Forelimb muscle (tissue), 1 donor: ENCODE measurements at regions not wholly inside any gene's neighbourhood (a gene's known extent, or its start where the extent isn't known, plus 50 kb on each side); places are given as distances from the start of the nearest gene placed in this dataset.
"Not testable (repeated sequence)": the region's sequence is repeated elsewhere in the genome, so short reads cannot be mapped to it uniquely, and the experiment has no call there.

Source experiments
- DNase-seq: peaks from one replicate; pipeline ENCODE4 v3.0.0-alpha.2; 2013; ENCODE audit warnings: low read depth

GRCh38 chr9:78383130-78383529, 86.2 kb downstream of the PSAT1 start:
- no peak for DNase-seq

- no peak for DNase-seq
Measured at GRCh38 chr9:78386348-78386747, 89.4 kb downstream of the PSAT1 start.

DNA sequence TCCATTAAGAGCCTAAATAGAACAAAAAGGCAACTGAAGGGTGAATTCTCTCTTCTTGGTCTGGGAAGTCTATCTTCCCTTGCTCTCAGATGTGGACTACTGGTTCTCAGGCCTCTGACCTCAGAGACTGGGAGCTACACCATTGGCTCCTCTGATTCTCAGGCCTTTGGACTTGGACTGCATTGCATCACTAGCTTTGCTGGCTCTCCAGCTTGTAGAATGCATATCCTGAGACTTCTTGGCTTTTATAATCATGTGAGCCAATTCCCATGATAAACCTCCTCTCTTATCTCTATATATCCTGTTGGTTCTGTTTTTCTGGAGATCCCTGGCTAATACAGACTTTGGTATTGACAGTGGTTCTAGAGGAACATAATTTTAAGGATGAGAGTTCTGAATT, 89.8 kb downstream of the PSAT1 start:
- no peak for DNase-seq

GRCh38 chr9:78393340-78393739, 96.4 kb downstream of the PSAT1 start:
- DNase-seq: no peak

- no peak for DNase-seq
Measured at GRCh38 chr9:78393932-78394331, 97.0 kb downstream of the PSAT1 start.

GRCh38 chr9:78396087-78396486, 99.2 kb downstream of the PSAT1 start:
- no peak for DNase-seq

- DNase-seq: no peak
Measured at GRCh38 chr9:78397045-78397444, 100.1 kb downstream of the PSAT1 start.

DNA sequence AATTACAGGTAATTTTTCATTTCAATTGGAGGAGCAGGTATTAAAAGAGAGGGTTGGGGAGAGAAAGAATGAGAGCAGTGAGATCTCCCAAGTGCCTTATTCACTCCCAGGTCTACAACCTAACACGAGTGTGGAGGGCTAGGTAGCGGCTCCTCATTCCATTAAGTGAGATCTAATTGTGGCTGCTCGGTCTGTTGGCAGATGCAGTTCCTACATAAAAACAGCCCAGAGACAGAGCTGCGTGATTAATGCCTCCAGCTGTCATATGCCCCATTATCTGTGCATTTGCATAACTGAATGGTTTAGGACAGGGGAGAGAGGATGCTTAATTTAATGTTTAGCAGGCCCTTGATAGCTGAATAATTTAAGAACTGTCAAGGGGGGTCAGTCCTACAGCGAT, 100.5 kb downstream of the PSAT1 start:
- no peak for DNase-seq

DNA sequence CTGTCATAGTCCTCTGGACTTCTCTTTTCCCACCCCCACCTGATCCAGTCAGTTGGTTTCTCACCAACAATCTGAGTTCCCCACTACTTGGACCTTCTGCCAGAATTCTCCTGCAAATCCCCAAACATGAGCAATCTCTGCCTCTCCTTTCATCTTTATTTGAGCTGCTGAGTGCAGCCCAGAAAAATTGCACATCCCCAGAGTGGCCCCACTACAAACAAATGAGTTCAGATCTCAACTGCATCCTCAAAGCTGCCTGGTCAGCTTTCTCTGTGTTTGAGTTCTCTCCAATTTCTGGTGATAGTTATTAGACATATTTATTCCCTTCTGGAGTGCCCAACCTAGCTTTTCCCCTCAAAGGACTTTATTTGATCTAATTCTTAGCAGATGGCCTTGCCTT, 102.2 kb downstream of the PSAT1 start:
- DNase-seq: no peak

DNA sequence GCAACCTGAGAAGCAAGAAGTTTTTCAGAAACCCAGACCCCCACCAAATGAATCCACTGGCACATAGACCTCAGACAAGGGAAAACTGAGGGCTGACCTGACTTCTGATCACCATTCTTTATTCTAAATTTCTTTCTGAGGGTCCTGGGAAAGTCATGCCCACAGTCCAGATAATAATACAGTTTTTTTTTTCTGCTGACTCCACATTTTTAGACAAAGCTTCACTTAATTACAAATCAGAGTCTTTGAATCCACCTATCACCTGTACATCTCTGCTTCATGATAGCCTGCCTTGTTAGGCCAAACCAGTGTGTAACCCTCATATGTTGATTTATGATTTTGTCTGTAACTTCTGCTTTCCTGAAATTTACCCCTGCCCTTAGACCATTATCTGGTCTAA, 103.6 kb downstream of the PSAT1 start:
- no peak for DNase-seq

DNA sequence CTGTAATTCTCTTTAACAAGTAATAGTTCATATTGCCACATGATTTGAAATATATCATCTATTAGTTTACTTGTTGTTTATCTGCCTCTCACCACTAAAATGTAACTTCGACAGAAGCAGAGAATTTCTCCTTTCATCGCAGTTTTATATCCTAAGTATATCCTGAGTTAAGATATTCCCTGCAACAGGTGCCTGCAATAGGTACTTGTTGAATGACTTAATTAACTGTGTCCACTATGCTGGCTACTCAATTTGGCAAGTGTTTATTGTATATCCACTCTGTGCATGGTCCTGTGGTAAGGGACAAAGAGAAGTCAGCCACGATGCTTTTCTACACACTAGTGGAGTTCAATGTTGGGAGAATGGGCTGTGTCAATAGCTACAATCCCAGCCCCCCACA, 108.5 kb downstream of the PSAT1 start:
- no peak for DNase-seq

DNA sequence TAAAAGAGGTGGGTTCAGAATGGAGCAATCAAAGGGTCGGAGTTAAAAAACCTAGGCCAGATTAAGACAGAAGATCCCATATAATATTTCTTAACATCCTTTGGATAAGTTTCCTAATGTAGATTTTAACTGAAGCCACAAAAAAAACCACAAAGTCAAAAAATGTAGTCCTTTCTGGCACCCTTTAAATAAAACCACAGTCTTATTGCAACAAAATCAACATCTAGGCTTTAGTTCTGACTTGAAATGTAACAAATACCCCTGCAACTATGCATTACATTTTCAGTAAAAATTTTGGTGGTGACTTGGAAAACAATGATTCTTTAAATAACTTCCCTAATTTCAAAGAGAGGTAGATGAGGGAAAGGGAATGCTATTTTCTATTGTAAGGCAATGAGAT, 109.2 kb downstream of the PSAT1 start:
- DNase-seq: no peak

GRCh38 chr9:78406933-78407332, 110.0 kb downstream of the PSAT1 start:
- DNase-seq: no peak

GRCh38 chr9:78407636-78408312, 110.8 kb downstream of the PSAT1 start:
- no peak for DNase-seq

DNA sequence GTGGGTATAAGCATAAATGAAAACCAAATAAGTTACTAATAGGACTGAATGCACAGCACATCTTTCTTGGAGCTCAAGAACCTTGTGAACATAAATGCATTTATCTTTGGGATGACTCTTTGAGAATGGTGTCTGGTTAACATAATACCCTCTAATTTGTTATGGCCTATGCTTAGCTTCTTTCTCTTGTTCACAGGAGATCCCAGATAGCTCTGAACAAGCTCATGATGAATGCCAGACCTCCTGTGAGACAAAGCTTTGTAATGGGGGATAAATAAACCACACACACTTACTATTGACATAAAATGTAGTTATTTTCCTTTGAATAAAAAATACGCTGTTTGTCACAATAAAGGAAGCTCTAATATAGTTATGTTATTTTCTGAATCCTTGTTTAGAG, 111.5 kb downstream of the PSAT1 start:
- no peak for DNase-seq

DNA sequence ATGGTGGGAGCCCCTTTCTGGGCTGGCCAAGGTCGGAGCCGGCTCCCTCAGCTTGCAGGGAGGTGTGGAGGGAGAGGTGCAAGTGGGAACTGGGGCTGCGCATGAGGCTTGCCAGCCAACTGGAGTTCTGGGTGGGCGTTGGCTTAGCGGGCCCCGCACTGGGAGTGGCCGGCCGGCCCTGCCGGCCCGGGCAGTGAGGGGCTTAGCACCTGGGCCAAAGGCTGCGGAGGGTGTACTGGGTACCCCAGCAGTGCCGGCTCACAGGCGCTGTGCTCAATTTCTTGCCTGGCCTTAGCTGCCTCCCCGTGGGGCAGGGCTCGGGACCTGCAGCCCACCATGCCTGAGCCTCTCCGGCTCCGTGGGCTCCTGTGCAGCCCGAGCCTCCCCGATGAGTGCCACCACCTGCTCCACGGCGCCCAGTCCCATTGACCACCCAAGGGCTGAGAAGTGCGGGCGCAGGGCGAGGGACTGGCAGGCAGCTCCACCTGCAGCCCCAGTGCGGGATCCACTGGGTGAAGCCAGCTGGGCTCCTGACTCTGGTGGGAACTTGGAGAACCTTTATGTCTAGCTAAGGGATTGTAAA, 113.1 kb downstream of the PSAT1 start:
- DNase-seq: not testable (repeated sequence)

- DNase-seq: no peak
Measured at GRCh38 chr9:78422309-78422708, 125.4 kb downstream of the PSAT1 start.

- no peak for DNase-seq
Measured at GRCh38 chr9:78424299-78424698, 127.4 kb downstream of the PSAT1 start.

GRCh38 chr9:78428640-78429039, 131.7 kb downstream of the PSAT1 start:
- DNase-seq: no peak

GRCh38 chr9:78430387-78430786, 133.5 kb downstream of the PSAT1 start:
- no peak for DNase-seq

DNA sequence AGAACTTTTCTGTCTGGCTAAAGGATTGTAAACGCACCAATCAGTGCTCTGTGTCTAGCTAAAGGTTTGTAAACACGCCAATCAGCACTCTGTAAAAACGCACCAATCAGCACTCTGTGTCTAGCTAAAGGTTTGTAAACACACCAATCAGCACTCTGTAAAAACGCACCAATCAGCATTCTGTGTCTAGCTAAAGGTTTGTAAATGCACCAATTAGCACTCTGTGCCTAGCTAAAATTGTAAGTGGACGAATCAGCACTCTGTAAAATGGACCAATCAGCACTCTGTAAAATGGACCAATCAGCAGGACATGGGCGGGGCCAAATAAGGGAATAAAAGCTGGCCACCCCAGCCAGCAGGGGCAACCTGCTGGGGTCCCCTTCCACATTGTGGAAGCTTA, 134.1 kb downstream of the PSAT1 start:
- not testable (repeated sequence) for DNase-seq

- DNase-seq: no peak
Measured at GRCh38 chr9:78436873-78437272, 139.9 kb downstream of the PSAT1 start.

DNA sequence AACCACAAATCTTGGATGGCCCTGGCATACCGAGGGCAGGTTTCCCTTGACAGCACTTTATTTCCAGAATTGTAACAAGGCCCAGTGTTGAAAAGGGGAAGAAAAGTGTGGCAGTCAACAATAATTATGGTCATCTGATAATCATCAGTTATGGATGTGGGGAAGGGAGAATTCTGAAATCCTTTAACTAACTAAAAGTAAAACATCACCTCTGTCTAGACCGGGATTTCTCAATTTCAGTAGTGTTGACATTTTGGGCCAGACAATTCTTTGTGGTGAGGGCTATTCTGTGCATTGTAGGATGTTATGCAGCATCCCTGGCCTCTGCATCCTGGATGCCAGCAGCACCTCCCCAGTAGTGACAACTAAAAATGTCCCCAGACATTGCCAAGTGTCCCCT, 140.4 kb downstream of the PSAT1 start:
- DNase-seq: no peak

DNA sequence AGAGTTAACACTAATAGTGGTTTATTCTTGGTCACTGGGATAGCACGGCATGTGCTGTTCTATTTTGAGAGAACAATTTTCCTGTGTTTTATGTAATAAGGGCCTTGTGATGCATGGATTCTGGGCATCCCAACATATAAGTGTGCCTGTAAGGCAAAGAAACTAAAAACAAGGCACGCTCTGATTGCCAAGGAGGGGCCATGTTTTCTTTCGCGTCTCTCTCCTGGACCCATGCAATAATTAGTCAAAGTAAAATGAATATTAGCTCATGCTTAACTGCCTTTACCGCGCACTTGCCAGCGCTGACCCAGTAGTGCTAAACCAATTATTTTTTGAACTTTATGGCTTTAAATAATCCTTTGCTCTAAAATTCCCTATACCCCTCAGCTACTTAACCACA, 140.9 kb downstream of the PSAT1 start:
- DNase-seq: no peak
